HG03135 (cell line): ENCODE measurements at regions not wholly inside any gene's neighbourhood (a gene's known extent, or its start where the extent isn't known, plus 50 kb on each side); places are given as distances from the start of the nearest gene placed in this dataset.

ENCODE experiments used
- ATAC-seq: cut with Tn5 transposase; IDR thresholded peaks from one replicate; pipeline ENCODE4 v1.9.1; 2021; ENCODE audit warnings: mild to moderate bottlenecking, moderate library complexity; ENCODE audit not compliant: unreplicated experiment

DNA sequence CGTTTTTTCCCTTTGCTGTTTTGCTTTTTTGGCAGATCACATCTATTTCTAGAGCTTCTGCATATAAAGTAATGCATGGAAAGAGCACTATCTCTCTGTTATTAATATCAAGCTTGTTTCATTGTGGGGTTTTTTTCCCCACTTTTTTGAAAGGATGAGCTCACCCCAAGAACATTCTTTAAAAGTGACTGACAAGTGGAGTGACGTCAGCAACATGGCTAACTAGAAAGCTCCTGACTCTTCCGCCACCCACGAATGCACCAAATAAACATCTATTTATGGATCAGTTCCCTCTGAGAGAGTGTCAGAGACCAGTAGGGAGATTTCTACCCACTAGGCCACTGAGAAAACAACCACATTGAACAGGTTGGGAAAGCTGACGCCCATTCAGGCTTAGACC, 445.4 kb downstream of the GALC start:
- ATAC-seq: no peak

DNA sequence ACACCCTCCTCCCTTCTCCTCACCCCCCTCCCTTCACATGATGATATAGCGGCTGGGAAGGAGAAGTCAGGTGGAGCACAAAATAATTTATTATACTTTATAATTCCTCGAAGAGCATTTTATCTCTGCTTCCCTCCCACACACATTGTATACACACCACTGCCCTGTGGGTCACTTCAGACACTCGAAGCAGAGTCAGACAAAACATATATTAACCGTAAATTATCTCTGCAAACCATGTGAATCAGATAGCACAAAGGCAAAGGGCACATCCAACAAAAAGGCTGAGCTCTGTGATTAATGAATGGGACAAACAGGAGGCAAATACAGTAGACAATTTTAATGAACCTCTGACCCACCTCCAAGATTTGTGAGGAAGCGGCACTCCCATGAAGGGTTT, 450.7 kb downstream of the GALC start:
- ATAC-seq: no peak

DNA sequence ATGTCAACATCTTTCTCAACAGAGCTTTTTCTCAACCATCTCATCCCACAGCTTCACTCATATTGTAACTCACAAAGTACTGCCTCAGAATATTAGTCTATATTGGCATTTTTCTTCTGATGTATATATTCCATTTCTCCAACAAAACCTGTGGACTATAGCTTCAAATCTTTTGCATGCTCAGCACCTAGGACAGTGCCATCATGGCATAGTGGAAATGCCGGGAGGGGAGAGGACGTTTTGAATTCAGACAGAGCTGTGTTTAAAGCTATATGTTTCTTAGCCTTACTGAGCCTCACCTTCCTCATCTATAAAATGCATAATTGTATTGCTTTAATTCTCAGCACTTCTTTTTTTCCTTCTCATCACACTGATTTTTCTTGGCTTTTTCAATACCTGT, 452.6 kb downstream of the GALC start:
- ATAC-seq: no peak

DNA sequence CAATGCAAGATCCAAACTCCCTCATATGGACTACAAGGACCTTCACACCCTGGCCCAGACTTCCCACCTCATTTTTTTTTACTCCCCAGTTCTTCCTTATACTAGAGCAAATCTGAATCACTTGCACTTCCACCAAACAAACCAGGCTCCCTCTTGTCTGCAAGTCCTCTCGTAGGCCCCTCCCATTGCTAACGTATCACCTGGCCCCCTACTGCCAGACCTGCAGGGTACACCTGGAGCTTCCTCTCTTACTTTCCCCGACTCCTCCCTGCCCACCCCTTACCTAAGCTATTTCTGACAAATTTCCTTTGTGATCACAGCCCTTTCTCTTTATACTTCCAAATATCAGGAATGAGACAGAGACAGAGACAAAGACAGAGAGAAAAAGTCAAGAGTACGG, 463.9 kb downstream of the GALC start:
- no peak for ATAC-seq

DNA sequence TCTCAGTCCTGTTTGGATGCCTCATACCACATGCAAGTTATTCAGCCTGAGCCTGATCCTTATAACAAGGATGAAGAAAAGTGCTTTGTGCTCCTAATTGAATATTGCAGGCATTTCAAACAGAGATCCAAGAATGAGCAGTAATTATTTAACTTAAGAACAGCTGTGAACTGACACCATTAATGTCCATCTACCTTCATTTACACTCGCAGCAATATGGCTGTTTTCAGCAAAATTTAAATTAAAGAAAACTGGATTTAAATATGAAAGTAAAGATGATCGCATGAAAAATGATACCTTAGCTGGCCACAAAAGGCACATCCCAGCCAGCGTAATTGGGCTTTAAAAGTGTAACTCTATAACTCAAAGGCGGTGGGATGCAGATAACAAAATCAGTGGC, 466.3 kb downstream of the GALC start:
- ATAC-seq: no peak

DNA sequence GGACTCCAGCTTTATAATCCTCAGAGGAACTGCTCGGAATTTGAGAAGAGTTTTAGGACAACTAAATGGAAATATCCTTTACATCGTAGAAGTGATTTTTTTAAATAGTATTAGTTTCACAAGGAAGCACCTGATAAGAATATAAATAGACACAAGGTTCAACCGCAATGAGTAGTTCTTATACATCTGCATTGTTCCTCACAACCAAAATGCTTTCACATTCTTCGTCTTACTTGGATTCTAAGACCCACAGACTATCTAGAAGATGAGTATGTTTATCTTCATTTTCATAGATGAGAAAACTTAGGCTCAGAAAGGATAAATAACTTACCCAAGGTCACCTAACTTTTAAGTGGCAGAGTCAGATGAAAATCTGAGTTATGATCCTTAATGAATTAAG, 469.0 kb downstream of the GALC start:
- no peak for ATAC-seq

DNA sequence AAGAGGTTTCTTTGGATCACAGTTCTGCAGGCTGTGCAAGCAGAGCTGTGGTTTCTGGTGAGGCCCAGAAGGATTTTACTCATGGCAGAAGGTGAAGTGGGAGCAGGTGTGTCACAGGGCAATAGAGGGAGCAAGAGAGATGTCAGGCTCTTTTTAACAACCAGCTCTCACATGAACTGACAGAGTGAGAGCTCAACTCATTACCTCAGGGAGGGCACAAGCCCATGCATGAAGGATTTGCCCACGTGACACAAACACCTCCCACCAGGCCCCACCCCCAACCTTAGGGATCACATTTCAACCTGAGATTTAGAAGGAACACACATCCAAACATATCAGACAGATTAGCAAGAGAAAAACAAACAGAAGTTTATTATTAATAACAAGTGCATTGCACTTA, 470.4 kb downstream of the GALC start:
- no peak for ATAC-seq

DNA sequence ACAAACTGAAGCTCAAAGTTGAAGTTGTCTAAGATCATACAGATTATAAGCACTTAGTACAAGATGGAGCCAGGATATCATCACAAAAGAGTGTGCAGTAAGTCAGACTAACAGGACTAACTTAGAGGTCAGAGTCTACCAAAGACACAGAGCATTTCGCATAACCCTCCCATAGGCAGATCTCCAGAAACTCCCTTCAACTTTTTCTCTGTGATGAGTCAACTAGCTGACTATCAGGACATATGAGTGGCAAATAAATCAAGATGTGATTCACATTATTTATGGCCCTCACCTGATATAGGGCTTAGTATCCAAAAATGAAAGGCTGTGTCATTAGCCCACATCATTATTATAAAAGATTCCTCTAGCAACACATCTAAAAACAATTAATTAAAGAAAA, 484.6 kb downstream of the GALC start:
- no peak for ATAC-seq

DNA sequence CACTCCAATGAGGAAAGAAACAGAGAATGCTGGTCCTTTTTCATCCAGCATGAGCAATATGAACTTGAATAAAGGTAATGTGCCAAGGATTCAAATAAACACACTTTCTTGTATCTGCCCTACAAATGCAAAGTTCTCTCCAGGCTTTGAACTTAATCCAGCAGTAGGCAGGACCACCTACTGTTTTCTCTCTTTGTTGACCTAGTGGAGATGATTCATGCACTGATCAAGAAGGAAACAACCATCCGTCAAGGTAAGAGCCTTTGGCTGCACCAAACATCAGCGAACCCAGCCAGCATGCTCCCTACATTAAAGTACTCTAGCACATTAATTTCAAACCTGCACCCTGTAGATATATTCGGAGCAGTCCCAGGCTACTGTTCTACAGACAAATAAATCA, 489.3 kb downstream of the GALC start:
- ATAC-seq: no peak

DNA sequence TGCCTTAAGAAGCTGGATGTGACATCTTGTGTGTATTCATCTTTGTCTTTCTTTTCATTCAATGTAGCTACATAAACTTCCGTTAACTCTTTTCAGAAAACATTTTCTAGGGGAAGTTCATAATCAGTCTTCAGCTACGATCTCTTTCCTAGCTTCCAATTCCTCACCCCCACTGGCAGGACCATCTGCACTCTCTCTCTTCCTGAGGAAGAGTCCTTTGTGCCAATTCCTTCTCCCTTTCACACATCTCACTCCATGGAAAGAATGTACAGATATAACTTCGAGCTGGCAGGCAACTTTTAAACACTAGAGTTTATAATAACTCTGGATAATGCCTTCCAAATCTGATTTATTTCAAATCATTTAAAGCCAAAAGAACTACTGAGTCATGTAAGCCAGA, 495.7 kb downstream of the GALC start:
- no peak for ATAC-seq

DNA sequence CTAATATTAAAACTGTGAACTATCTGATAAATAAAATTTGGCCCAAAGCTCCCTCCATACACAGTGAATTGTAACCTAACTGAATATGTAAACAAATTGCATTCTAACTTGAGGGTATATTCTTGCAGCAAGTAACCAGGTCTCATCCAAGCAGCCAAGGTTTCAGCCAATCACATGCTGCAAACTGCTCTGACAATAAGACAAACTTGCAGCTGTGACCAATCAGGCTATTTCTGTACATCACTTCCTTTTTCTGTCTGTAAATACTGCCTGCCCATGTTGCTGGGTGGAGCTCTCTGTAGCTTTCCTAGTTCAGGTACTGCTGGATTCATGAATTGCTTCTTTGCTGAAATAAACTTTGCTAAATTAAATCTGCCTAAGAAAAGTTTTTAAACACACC, 499.0 kb downstream of the GALC start:
- ATAC-seq: no peak

DNA sequence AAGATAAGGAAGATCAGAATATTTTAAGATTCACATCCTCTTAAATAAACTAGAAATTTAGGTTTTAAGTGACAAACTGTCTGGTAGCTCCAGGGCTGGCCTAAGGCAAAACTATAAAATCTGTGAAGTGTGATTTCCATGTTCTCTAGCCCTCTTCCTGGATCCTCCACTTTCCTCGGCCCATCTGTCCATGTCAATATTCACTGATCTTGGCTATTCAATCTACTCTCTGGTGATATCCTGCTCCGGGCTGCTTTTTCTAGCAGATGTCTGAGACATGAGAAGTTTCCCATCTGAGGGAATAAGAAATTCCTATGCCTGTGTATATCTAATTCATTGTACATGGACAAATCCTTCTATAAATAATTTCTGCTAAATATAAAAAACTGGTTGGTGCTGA, 500.4 kb downstream of the GALC start:
- no peak for ATAC-seq

DNA sequence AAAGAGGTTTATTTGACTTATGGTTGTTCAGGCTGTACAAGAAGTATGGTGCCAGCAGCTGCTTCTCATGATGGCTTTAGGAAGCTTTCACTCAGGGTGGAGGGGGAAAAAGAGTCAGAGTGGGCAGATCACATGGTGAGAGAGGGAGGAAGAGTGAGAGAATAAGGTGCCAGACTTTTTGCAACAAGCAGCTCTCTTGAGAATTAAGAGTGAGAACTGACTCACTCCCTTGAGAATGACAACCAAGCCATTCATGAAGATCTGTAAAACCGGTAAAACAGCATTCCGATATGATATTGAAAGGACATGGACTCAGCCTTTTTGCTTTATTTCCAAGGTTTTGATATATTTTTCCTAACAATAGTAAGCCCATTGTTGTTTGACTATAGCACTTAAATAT, 501.2 kb downstream of the GALC start:
- no peak for ATAC-seq

DNA sequence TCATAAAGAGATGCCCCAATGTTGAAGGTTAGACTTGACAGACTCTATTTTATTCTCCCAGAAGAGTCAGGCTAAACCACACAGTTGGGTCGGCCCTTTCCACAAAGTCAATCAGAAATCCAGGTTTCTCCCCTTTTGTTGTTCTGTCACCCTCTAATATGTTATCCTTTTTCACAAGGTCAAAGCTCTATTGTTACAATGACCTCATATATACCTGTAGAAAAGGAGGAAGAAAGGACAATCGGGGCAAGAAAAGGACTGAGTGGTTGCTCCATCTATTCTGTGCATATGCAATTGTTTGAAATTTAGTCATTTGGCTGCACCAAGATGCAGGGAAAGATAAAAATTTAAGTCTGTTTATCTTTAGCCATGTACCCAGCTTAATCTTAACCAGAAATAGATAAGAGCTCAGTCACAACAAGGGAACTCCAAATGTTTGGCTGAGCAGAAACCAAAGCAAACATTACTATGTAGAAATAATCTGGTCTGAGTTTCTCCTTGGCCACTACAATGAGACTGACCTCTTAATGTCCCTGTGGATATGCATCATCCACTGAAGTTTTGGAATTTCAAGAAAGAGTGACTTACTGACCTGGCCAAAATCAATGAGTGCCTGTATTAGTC, 503.7 kb downstream of the GALC start:
- ATAC-seq: no peak

DNA sequence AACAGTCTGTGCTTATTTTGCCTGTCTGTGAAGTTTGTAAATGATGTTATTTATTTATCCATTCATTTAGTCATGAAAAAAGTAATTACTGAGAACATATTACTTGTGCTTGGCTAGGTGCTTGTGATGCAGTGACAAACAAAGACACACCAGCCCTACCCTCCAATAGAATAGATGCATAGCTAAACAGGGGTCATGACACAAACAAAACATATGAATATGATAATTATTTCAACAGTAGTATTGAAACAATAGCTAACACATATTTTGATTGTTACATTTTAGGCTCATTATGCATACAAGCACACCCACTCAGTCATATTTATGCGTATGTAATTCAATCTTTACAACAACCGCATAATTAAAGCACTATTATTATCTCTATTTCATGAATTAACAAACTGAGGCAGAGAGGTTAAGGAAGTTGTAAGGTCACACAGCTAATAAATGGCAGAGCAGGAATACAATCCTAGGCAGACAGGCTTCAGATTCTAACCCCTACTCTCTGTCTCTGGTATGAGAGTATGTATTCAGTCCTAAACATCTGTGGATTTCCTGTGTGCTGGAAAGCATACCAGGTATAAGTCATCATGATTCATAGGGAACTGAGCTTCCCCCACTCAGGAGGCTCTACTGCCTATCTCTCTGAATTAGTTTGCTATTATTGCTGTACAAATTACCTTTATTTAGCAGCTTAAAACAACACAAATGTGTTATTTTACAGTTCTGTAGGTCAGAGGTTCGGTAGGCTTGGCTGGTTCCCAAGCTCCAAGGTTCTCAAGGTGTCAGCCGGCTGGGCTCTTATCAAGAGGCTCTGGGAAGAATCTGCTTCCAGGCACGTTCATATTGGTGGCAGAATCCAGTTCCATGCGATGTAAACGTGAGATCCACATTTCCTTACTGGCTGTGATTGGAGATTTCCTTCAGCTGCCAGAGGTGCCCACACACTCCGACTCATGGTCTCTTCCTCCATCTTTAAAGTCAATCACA, 509.4 kb downstream of the GALC start:
- ATAC-seq: no peak

DNA sequence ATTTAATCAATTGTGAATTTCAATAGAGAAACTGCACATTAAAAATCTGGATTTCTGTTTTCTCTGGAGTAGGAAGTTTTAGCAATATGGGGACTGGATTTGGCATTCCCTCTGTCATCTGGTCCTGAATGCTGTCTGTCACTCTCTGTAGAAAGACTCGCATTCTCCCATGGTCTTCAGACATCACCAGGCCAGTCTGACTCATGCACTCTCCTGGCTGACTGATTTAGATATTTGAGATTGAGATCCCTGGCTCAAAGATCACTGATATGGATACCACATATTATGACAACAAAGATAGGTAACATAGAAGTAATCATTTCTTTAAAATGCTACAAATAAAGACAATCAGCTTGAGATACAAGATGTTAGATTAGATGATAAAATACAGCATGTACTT, 524.5 kb downstream of the GALC start:
- no peak for ATAC-seq

DNA sequence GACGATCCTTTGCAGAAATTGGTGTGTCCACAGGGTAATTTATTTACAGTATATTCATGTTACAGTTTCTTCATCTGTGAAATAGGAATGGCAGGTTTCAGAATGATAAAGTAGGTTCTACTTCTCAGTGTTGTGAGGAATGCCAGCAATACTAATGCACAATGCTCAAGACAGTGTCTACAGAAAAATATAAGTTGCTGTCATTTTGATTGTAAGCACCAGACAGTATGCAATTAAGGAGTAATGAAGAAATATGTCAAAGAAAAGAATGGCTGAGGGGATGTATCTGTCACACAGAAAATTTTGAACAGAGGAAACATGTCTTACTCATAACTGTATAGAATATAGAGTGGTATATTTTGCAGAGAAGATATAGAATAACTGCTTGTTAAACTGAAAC, 525.4 kb downstream of the GALC start:
- ATAC-seq: no peak

DNA sequence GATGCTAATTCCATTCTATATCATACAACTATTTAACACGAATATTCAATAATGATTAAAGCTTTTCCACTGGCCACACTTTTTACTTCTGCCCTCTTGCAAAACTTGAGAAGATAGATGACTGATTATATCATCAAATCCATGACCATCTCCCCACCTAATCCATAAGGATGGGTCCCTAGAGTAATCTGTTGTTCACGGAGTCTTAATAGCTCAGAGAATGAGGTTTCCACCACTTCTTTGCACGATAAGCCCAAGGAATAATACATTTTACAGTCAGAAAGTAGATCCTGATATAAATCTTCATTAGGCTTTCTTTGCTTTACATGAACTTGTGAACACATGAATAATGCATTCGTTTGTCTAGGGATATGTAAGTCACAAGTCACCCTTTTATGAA, 527.2 kb downstream of the GALC start:
- no peak for ATAC-seq

DNA sequence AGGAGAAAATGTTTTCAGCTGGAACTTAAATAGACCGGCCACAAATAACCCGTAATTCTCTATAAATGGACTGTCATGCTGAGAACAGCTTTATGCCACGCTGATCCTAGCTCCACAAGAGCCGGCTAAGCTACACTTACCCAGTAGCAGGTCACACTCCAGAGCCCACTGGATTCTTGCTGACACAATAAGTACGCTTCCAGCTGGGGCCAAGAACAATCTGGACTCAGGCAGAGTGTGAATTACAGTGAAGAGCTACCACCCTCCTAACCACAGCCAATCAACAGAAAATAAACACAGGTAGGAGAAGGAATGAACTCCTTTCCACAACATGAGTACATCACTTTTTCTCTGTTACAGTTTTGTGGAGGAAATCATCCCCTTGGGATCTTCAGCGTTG, 531.3 kb downstream of the GALC start:
- no peak for ATAC-seq

DNA sequence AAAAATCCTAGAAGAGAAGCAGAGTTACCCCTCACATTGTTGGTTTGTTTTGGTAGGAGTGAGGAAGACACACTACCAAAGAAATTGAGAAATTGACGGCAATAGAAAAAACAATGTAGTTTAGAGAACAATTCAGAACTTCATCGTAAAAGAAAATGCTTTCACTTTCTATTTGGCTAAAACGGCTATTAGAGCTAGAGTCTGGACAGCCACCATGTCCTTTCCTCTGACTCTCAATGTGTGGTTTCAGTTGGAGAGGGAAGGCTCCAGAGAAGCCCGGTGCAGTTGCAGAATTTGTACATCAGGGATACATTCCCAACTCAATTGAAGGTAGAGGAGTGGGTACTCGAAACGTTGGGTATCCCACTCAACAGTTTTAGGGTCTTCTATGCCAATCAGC, 535.3 kb downstream of the GALC start:
- ATAC-seq: no peak

DNA sequence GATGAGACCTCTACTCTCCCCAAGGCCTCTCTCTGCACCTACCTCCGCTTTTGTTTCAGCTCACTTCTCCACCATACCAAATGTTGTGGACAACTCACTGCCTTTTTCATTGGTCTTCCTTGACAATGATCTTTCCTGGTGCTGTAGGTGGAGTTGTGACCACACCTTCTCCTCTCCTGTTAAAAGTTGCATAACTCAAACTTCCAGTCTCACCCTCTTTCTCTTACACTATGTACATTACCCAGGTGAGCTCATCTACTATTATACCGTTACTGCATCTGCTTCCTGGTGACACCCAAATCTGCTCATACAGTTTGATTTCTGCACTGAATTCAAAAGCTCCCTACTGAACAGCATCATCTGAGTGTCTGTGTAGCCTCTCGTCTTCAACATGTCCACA, 542.8 kb downstream of the GALC start:
- no peak for ATAC-seq

DNA sequence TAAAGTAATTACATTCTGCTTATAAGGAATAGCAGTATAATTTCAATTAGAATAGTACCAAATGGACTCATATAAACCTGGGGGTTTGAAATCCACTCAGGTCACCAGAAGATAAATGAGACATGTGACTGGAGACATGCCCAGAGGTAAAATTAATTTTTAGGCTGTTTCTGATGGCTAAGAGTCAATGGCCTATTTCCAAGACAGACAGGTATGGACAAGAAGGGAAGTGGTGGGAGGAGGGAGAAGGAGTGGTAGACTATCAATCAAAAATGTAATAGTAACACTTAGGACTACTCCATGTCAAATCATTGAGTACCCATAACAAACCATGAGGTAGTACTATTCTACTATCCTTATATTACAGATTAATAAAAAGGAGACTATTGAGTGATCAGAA, 544.0 kb downstream of the GALC start:
- no peak for ATAC-seq

DNA sequence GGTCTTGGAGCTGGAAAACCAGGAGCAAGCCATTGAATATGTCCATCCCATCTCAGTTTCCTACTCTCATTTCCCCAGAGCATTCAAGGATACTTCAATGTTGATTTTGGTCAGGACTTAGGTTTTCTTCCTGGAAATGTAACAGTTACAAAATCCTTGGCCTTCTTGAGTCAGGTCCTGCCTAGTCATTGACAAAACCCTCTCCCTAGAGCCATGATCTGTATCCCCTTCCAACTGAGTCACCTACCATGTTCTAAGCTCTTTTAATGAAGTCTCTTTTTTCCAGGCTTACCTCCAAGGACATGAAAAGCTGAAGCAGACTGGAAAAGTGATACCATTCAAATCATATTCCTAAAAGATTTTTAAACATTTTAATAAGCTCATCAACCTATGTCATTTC, 549.2 kb downstream of the GALC start:
- no peak for ATAC-seq
